Endodermal cell (in vitro differentiated cells): ENCODE measurements at regions not wholly inside any gene's neighbourhood (a gene's known extent, or its start where the extent isn't known, plus 50 kb on each side); places are given as distances from the start of the nearest gene placed in this dataset.

Experiments used
- DNase-seq: peaks from one replicate; pipeline ENCODE4 v3.0.0-alpha.2; 2017
- H3K27ac ChIP-seq: 2 replicates; pipeline ENCODE4 v1.5.1; 2013; ENCODE audit warnings: mild to moderate bottlenecking, low read depth, low read length, moderate library complexity
- H3K27me3 ChIP-seq: 2 replicates; pipeline ENCODE4 v1.6.1; 2013; ENCODE audit warnings: mild to moderate bottlenecking, low read length, moderate library complexity; ENCODE audit not compliant: insufficient read depth, control insufficient read depth, poor library complexity, severe bottlenecking
- H3K36me3 ChIP-seq: 2 replicates; pipeline ENCODE4 v1.7.0; 2013; ENCODE audit warnings: mild to moderate bottlenecking, low read length, moderate library complexity; ENCODE audit not compliant: control insufficient read depth, insufficient read depth
- H3K4me1 ChIP-seq: one replicate; pipeline ENCODE4 v1.7.0; 2013; ENCODE audit warnings: low read length; ENCODE audit not compliant: control insufficient read depth, insufficient read depth
- H3K4me3 ChIP-seq: 2 replicates; pipeline ENCODE4 v1.5.1; 2013; ENCODE audit warnings: mild to moderate bottlenecking, low read length, moderate library complexity
- H3K9ac ChIP-seq: 2 replicates; pipeline ENCODE4 v1.6.1; 2013; ENCODE audit warnings: mild to moderate bottlenecking, low read length, moderate library complexity; ENCODE audit not compliant: poor library complexity, severe bottlenecking; ENCODE audit errors: extremely low read depth
- H3K9me3 ChIP-seq: 2 replicates; pipeline ENCODE4 v1.6.1; 2013; ENCODE audit warnings: mild to moderate bottlenecking, low read length, moderate library complexity; ENCODE audit not compliant: control insufficient read depth
- H3K27ac Mint-ChIP-seq: 2 replicates; pipeline ENCODE4 v1.8.0; 2020; ENCODE audit warnings: mixed read lengths
- H3K27me3 Mint-ChIP-seq: 2 replicates; pipeline ENCODE4 v1.8.0; 2021; ENCODE audit warnings: mild to moderate bottlenecking, mixed read lengths; ENCODE audit not compliant: insufficient read depth
- H3K36me3 Mint-ChIP-seq: 2 replicates; pipeline ENCODE4 v1.8.0; 2020; ENCODE audit warnings: low read depth, mixed read lengths
- H3K4me1 Mint-ChIP-seq: 2 replicates; pipeline ENCODE4 v1.8.0; 2020; ENCODE audit warnings: mixed read lengths
- H3K4me3 Mint-ChIP-seq: 2 replicates; pipeline ENCODE4 v1.8.0; 2020; ENCODE audit warnings: mild to moderate bottlenecking, moderate library complexity, mixed read lengths
- H3K9me3 Mint-ChIP-seq: 2 replicates; pipeline ENCODE4 v1.8.0; 2020; ENCODE audit warnings: mild to moderate bottlenecking, mixed read lengths
- CTCF ChIP-seq: fragments of 200-600 bp; sonication (generic); conservative IDR thresholded peaks from 2 replicates; pipeline ENCODE4 v1.5.0; 2021; ENCODE audit warnings: antibody characterized with exemption, mild to moderate bottlenecking
- WGBS, 2 experiments: methylation state at CpG; one replicate each; pipeline versions ENCODE4 v1.1.5 to v1.1.7; 2013; ENCODE audit warnings: missing lambda C conversion rate in 2 of 2, mixed read lengths in 1 of 2; ENCODE audit not compliant: insufficient coverage in 1 of 2, insufficient read length in 1 of 2; 5-methylcytosine and 5-hydroxymethylcytosine counted together

- Mint-ChIP-seq H3K4me1 (peaks cover 8% of the 10 kb centered on the region), H3K36me3 (no peaks in the 10 kb centered on the region), H3K27me3 (peaks cover 25% of the 10 kb centered on the region), H3K27ac (no peak overlapping the region), H3K9me3 (peaks cover 6% of the 10 kb centered on the region), H3K4me3 (no peak overlapping the region)
- Histone ChIP-seq H3K4me1 (no peaks in the 10 kb centered on the region), H3K9me3 (no peaks in the 10 kb centered on the region), H3K4me3 (no peak overlapping the region), H3K27ac (no peak overlapping the region), H3K36me3 (no peaks in the 10 kb centered on the region), H3K27me3 (peaks cover 7% of the 10 kb centered on the region), H3K9ac (no peak overlapping the region)
- TF ChIP-seq CTCF: no peak
- 75 to 76% methylated on average over 4 to 7 of the region's 7 CpGs for WGBS, 2 experiments
- no peak for DNase-seq
Measured at GRCh38 chr1:50346621-50347020, 76.6 kb downstream of the DMRTA2 start.

GRCh38 chr1:50343323-50343722 lies 79.9 kb downstream of the DMRTA2 start:
- H3K9me3 Mint-ChIP-seq: peaks cover 4% of the 10 kb centered on the region
- H3K9me3 ChIP-seq: no peaks in the 10 kb centered on the region
- H3K36me3 Mint-ChIP-seq: no peaks in the 10 kb centered on the region
- H3K27me3 Mint-ChIP-seq: peaks cover 26% of the 10 kb centered on the region
- H3K9ac ChIP-seq: no peak overlapping the region
- no peak overlapping the region for H3K4me3 Mint-ChIP-seq
- H3K27ac Mint-ChIP-seq: no peak overlapping the region
- no peak overlapping the region for H3K4me3 ChIP-seq
- WGBS, 2 experiments: 84 to 85% methylated on average over 5 of the region's 5 CpGs
- no peaks in the 10 kb centered on the region for H3K4me1 ChIP-seq
- TF ChIP-seq CTCF: no peak
- H3K36me3 ChIP-seq: no peaks in the 10 kb centered on the region
- DNase-seq: no peak
- peaks cover 13% of the 10 kb centered on the region for H3K4me1 Mint-ChIP-seq
- H3K27ac ChIP-seq: no peak overlapping the region
- peaks cover 8% of the 10 kb centered on the region for H3K27me3 ChIP-seq

- Histone ChIP-seq H3K4me3 (no peak overlapping the region), H3K36me3 (no peaks in the 10 kb centered on the region), H3K9me3 (no peaks in the 10 kb centered on the region), H3K27ac (no peak overlapping the region), H3K27me3 (peaks cover 14% of the 10 kb centered on the region), H3K9ac (no peak overlapping the region), H3K4me1 (no peaks in the 10 kb centered on the region)
- DNase-seq: no peak
- peaks cover 32% of the 10 kb centered on the region for H3K27me3 Mint-ChIP-seq
- no peak overlapping the region for H3K4me3 Mint-ChIP-seq
- TF ChIP-seq CTCF: no peak
- peaks cover 4% of the 10 kb centered on the region for H3K9me3 Mint-ChIP-seq
- H3K27ac Mint-ChIP-seq: no peak overlapping the region
- peaks cover 13% of the 10 kb centered on the region for H3K4me1 Mint-ChIP-seq
- H3K36me3 Mint-ChIP-seq: no peaks in the 10 kb centered on the region
Measured at GRCh38 chr1:50342525-50342924, 80.7 kb downstream of the DMRTA2 start.
